CD14-positive monocyte (primary cell): ENCODE measurements at regions not wholly inside any gene's neighbourhood (a gene's known extent, or its start where the extent isn't known, plus 50 kb on each side); places are given as distances from the start of the nearest gene placed in this dataset.

ENCODE experiments used
- DNase-seq, 3 donors: peaks; one replicate each; pipeline ENCODE4 v3.0.0-alpha.2; 2011 to 2022
- H2AFZ ChIP-seq: 2 replicates; pipeline ENCODE4 v1.6.0; 2012; ENCODE audit warnings: mild to moderate bottlenecking, low read depth, low read length, inconsistent platforms; ENCODE audit not compliant: insufficient read depth, poor library complexity, severe bottlenecking
- H3K27ac ChIP-seq, 2 donors: 1 replicate in 1 of 2; 2 replicates in 1 of 2; pipeline ENCODE4 v1.5.1; 2012 to 2013; ENCODE audit warnings: low read length in 2 of 2, control low read depth in 1 of 2, inconsistent platforms in 1 of 2, low read depth in 1 of 2, mild to moderate bottlenecking in 1 of 2
- H3K27me3 ChIP-seq, 2 donors: one replicate each; pipeline versions ENCODE4 v1.6.0 to v1.6.1; 2011 to 2013; ENCODE audit warnings: low read length in 2 of 2; ENCODE audit not compliant: control insufficient read depth in 2 of 2, insufficient read depth in 2 of 2
- H3K36me3 ChIP-seq, 2 donors: replicated peaks in 1 of 2; 1 replicate in 1 of 2; 2 replicates in 1 of 2; pipeline versions ENCODE4 v1.5.1 to v1.6.1; 2012 to 2013; ENCODE audit warnings: low read length in 2 of 2, control low read depth in 1 of 2, inconsistent platforms in 1 of 2, mild to moderate bottlenecking in 1 of 2; ENCODE audit not compliant: insufficient read depth in 2 of 2, control insufficient read depth in 1 of 2
- H3K4me1 ChIP-seq, 2 donors: 1 replicate in 1 of 2; 2 replicates in 1 of 2; pipeline versions ENCODE4 v1.5.1 to v1.6.1; 2012 to 2013; ENCODE audit warnings: low read length in 2 of 2, control low read depth in 1 of 2, inconsistent platforms in 1 of 2, mild to moderate bottlenecking in 1 of 2, moderate library complexity in 1 of 2; ENCODE audit not compliant: insufficient read depth in 2 of 2, control insufficient read depth in 1 of 2
- H3K4me2 ChIP-seq: replicated peaks from 2 replicates; pipeline ENCODE3; 2012; ENCODE audit warnings: low read length, moderate library complexity, mild to moderate bottlenecking; ENCODE audit not compliant: poor library complexity, severe bottlenecking; ENCODE audit errors: extremely low read depth
- H3K4me3 ChIP-seq, 3 experiments: fragments of 200-600 bp in 1 of 3; sonication (generic) in 1 of 3; replicated peaks in 1 of 3; 1 replicate in 2 of 3; 2 replicates in 1 of 3; pipeline ENCODE4 v1.5.1; 2011 to 2013; ENCODE audit warnings: low read length in 3 of 3, mild to moderate bottlenecking in 3 of 3, control low read depth in 2 of 3, low read depth in 2 of 3, inconsistent platforms in 1 of 3, moderate library complexity in 1 of 3
- H3K79me2 ChIP-seq: 2 replicates; pipeline ENCODE4 v1.6.0; 2012; ENCODE audit warnings: mild to moderate bottlenecking, control low read depth, inconsistent platforms, low read length, moderate library complexity; ENCODE audit not compliant: insufficient read depth
- H3K9ac ChIP-seq: 2 replicates; pipeline ENCODE4 v1.6.0; 2017; ENCODE audit warnings: low read length, mild to moderate bottlenecking; ENCODE audit not compliant: insufficient read depth, poor library complexity, severe bottlenecking
- H3K9me3 ChIP-seq, 2 donors: replicated peaks in 1 of 2; 1 replicate in 1 of 2; 2 replicates in 1 of 2; pipeline versions ENCODE4 v1.5.1 to v1.6.1; 2012 to 2013; ENCODE audit warnings: low read length in 2 of 2, control low read depth in 1 of 2; ENCODE audit not compliant: control insufficient read depth in 1 of 2, insufficient read depth in 1 of 2
- H4K20me1 ChIP-seq: 2 replicates; pipeline ENCODE4 v1.6.0; 2012; ENCODE audit warnings: mild to moderate bottlenecking, low read length, control low read depth, moderate library complexity; ENCODE audit not compliant: insufficient read depth
- H3K27ac Mint-ChIP-seq, 7 donors: one replicate each; pipeline ENCODE4 v1.8.0; 2020; ENCODE audit warnings: mild to moderate bottlenecking in 7 of 7, mixed read lengths in 7 of 7, moderate library complexity in 6 of 7, inconsistent platforms in 2 of 7
- H3K27me3 Mint-ChIP-seq, 3 donors: one replicate each; pipeline ENCODE4 v1.8.0; 2021 to 2022; ENCODE audit warnings: low read depth in 3 of 3, mild to moderate bottlenecking in 3 of 3, mixed read lengths in 3 of 3, moderate library complexity in 3 of 3, inconsistent platforms in 1 of 3
- H3K36me3 Mint-ChIP-seq, 2 donors: one replicate each; pipeline ENCODE4 v1.8.0; 2020; ENCODE audit warnings: mixed read lengths in 2 of 2, inconsistent platforms in 1 of 2, mild to moderate bottlenecking in 1 of 2
- H3K4me1 Mint-ChIP-seq: one replicate; pipeline ENCODE4 v1.8.0; 2020; ENCODE audit warnings: mild to moderate bottlenecking, mixed read lengths
- H3K4me3 Mint-ChIP-seq, 2 donors: one replicate each; pipeline ENCODE4 v1.8.0; 2020; ENCODE audit warnings: mild to moderate bottlenecking in 2 of 2, mixed read lengths in 2 of 2, moderate library complexity in 1 of 2
- H3K9me3 Mint-ChIP-seq, 7 donors: one replicate each; pipeline ENCODE4 v1.8.0; 2020 to 2022; ENCODE audit warnings: mixed read lengths in 7 of 7, mild to moderate bottlenecking in 6 of 7, moderate library complexity in 6 of 7, inconsistent platforms in 2 of 7
- CTCF ChIP-seq: fragments of 200-600 bp; IDR thresholded peaks from one replicate; pipeline ENCODE4 v1.8.0; 2022; ENCODE audit warnings: antibody characterized with exemption, mild to moderate bottlenecking
- WGBS: methylation state at CpG from one replicate; pipeline ENCODE4 v1.1.5; 2013; ENCODE audit warnings: missing lambda C conversion rate; ENCODE audit not compliant: insufficient coverage; 5-methylcytosine and 5-hydroxymethylcytosine counted together
- intact Hi-C, 2 donors: fragments of 100-400 bp; cut with micrococcal nuclease; formaldehyde crosslinking; loops; one replicate each; pipeline versions ENCODE4 v1.15.0 to v1.15.1; 2023

- peaks cover 0 to 2% (median 2%) of the 10 kb centered on the region in 3 donors for H3K27me3 Mint-ChIP-seq
- intact Hi-C loops, result no loop called here
- TF ChIP-seq CTCF, result no peak
Measured at GRCh38 chr10:4017336-4017735, 232.3 kb upstream of the KLF6 start.

GRCh38 chr10:4016214-4016740, 231.3 kb upstream of the KLF6 start:
- no peak for TF ChIP-seq CTCF
- no peaks in the 10 kb centered on the region for H3K9me3 ChIP-seq
- no peak overlapping the region for H3K4me2 ChIP-seq
- peaks cover 0 to 2% (median 2%) of the 10 kb centered on the region in 3 donors for H3K27me3 Mint-ChIP-seq
- H3K4me3 ChIP-seq, result no peak overlapping the region
- H3K79me2 ChIP-seq, result no peaks in the 10 kb centered on the region
- no peak overlapping the region for H3K9ac ChIP-seq
- H3K4me3 Mint-ChIP-seq, result no peak overlapping the region
- H4K20me1 ChIP-seq, result no peaks in the 10 kb centered on the region
- intact Hi-C loops, result no loop called here
- no peaks in the 10 kb centered on the region for H3K36me3 Mint-ChIP-seq
- no peaks in the 10 kb centered on the region for H3K27me3 ChIP-seq
- no peak for DNase-seq
- no peaks in the 10 kb centered on the region for H3K4me1 Mint-ChIP-seq
- peaks cover 0 to 3% (median 0%) of the 10 kb centered on the region in 7 donors for H3K9me3 Mint-ChIP-seq
- no peaks in the 10 kb centered on the region for H3K36me3 ChIP-seq
- H3K4me1 ChIP-seq, result no peaks in the 10 kb centered on the region
- H3K27ac Mint-ChIP-seq, result no peak overlapping the region
- WGBS, result 87% methylated on average over 8 of the region's 10 CpGs
- H2AFZ ChIP-seq, result no peak overlapping the region
- no peak overlapping the region for H3K27ac ChIP-seq

More at GRCh38 chr10:4017336-4017735, 232.3 kb upstream of the KLF6 start:
- no peak overlapping the region for H3K9ac ChIP-seq
- no peaks in the 10 kb centered on the region for H3K36me3 ChIP-seq
- H4K20me1 ChIP-seq, result no peaks in the 10 kb centered on the region
- peaks cover 0 to 3% (median 0%) of the 10 kb centered on the region in 7 donors for H3K9me3 Mint-ChIP-seq
- H3K9me3 ChIP-seq, result no peaks in the 10 kb centered on the region
- no peaks in the 10 kb centered on the region for H3K36me3 Mint-ChIP-seq
- no peak overlapping the region for H2AFZ ChIP-seq
- no peak for DNase-seq
- no peak overlapping the region for H3K4me3 ChIP-seq
- H3K4me1 ChIP-seq, result no peaks in the 10 kb centered on the region
- no peak overlapping the region for H3K4me3 Mint-ChIP-seq
- no peak overlapping the region for H3K27ac Mint-ChIP-seq
- no peak overlapping the region for H3K27ac ChIP-seq
- H3K27me3 ChIP-seq, result no peaks in the 10 kb centered on the region
- H3K4me2 ChIP-seq, result no peak overlapping the region
- H3K79me2 ChIP-seq, result no peaks in the 10 kb centered on the region
- WGBS, result 90% methylated on average over 3 of the region's 8 CpGs
- H3K4me1 Mint-ChIP-seq, result no peaks in the 10 kb centered on the region
